ENCODE measurements at regions not wholly inside any gene's neighbourhood (a gene's known extent, or its start where the extent isn't known, plus 50 kb on each side); places are given as distances from the start of the nearest gene placed in this dataset.

DNA sequence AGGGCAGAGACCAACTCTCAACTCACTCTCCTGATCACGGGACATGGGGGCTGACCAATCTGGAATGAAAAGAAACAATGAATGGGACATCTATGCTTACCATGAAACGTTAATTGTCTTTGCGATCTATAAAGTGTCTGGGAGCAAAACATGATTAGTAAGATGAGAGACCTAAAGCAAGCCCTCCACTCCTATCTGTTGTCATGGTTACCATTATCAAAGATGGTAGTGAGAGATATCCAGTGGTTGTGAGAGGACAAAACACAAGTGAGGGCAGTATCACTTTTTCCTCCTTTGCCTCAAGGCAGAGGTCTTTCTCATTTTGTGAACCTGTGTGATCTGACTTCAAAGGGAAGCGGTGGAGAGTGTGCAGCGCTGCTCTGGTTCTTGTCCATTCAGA is 130.1 kb downstream of the LSM5 start:
- H3K4me3 ChIP-seq (ENCODE audit: low read depth, low read length) = no peak overlapping the region
- DNase-seq (ENCODE audit: low read depth, low spot score) = no peak
- in situ Hi-C loops (cut with HindIII; ENCODE audit: low sequenced_read_pairs) = no loop called here
- TF ChIP-seq CTCF (IDR thresholded peaks at IDR 0.05; ENCODE audit: low read depth, low read length) = no peak

DNA sequence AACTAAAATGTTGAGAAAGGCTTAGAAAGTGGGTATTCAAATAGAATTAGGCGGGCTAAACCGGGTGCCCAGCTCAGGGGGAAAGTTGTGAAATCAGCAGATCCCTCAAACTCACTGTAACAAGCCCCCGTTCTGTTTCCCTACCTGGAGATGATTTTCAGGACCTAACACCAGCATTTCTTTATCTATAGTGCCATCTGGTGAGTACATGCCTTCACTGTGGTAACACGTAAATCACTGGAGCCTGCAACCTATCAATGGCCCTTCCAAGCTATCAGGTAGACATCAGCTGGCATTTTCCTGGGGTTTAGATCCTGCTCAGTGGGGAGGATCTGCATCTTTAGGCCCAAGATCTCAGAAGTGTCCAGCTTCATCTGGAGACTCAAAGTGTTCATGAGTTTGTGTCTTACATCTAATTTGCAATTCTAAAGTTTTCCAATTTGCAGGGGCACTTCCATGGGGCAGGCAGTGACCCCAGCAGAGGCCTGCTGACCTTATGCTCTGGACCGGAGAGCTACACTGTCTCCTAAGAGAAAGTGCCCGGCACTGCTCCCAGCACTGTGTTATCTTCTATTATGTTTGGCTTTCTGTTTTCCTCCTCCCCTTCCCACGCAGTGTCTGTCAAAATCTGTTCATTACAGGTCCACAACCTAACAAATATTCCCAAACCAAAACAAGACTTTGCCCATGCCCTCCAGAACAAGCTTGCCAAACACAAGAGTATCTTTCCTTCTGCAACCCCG is 132.5 kb downstream of the LSM5 start:
- DNase-seq (ENCODE audit: low read depth, low spot score) = no peak
- H3K4me3 ChIP-seq (ENCODE audit: low read depth, low read length) = no peak overlapping the region
- no peak for TF ChIP-seq CTCF (IDR thresholded peaks at IDR 0.05; ENCODE audit: low read depth, low read length)
- in situ Hi-C loops (cut with HindIII; ENCODE audit: low sequenced_read_pairs) = no loop called here

GRCh38 chr7:32347244-32347828 is 142.8 kb downstream of the LSM5 start:
- peak; percentile 4 for DNase-seq (ENCODE audit: low read depth, low spot score)
- TF ChIP-seq CTCF (IDR thresholded peaks at IDR 0.05; ENCODE audit: low read depth, low read length) = peak; percentile 66
- no peak overlapping the region for H3K4me3 ChIP-seq (ENCODE audit: low read depth, low read length)
- in situ Hi-C loops (cut with HindIII; ENCODE audit: low sequenced_read_pairs) = no loop called here

- DNase-seq (ENCODE audit: low read depth, low spot score) = no peak
- in situ Hi-C loops (cut with HindIII; ENCODE audit: low sequenced_read_pairs) = no loop called here
- TF ChIP-seq CTCF (IDR thresholded peaks at IDR 0.05; ENCODE audit: low read depth, low read length) = no peak
- H3K4me3 ChIP-seq (ENCODE audit: low read depth, low read length) = no peak overlapping the region
Observed at GRCh38 chr7:32346253-32346652, 143.9 kb downstream of the LSM5 start.

- in situ Hi-C loops (cut with HindIII; ENCODE audit: low sequenced_read_pairs) = no loop called here
- TF ChIP-seq CTCF (IDR thresholded peaks at IDR 0.05; ENCODE audit: low read depth, low read length) = no peak
- H3K4me3 ChIP-seq (ENCODE audit: low read depth, low read length) = no peak overlapping the region
Observed at GRCh38 chr7:32336726-32337125, 153.5 kb downstream of the LSM5 start.

DNA sequence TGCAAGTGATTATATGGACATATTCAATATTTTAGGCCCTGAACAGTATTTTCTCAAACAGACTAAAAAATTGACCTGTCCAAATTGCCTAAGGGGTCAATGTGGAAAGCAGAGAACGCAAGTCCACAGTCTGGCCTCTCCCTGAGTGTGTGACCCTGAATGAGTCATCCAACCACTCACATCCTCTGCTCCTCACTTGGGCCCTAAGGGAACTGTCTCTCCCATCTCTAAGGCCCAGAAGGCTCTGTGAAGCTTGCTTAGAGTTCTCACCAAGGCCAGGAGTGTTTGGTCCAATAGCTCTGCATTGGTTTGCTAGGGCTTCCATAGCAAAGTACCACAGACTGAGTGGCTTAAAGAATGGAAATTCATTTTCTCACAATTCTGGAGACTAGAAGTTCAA is 155.1 kb downstream of the LSM5 start:
- no peak overlapping the region for H3K4me3 ChIP-seq (ENCODE audit: low read depth, low read length)
- in situ Hi-C loops (cut with HindIII; ENCODE audit: low sequenced_read_pairs) = no loop called here
- DNase-seq (ENCODE audit: low read depth, low spot score) = no peak
- no peak for TF ChIP-seq CTCF (IDR thresholded peaks at IDR 0.05; ENCODE audit: low read depth, low read length)

More at GRCh38 chr7:32336726-32337125, 153.5 kb downstream of the LSM5 start:
- no peak for DNase-seq (ENCODE audit: low read depth, low spot score)

Data from astrocyte of the spinal cord (primary cell).